ENCODE measurements at regions not wholly inside any gene's neighbourhood (a gene's known extent, or its start where the extent isn't known, plus 50 kb on each side); places are given as distances from the start of the nearest gene placed in this dataset.

- intact Hi-C loops (cut with micrococcal nuclease), result no loop called here
Observed at GRCh38 chr1:218809061-218809460, 364.6 kb upstream of the LYPLAL1 start.

GRCh38 chr1:218809625-218810024 lies 364.1 kb upstream of the LYPLAL1 start:
- intact Hi-C loops (cut with micrococcal nuclease), result no loop called here

DNA sequence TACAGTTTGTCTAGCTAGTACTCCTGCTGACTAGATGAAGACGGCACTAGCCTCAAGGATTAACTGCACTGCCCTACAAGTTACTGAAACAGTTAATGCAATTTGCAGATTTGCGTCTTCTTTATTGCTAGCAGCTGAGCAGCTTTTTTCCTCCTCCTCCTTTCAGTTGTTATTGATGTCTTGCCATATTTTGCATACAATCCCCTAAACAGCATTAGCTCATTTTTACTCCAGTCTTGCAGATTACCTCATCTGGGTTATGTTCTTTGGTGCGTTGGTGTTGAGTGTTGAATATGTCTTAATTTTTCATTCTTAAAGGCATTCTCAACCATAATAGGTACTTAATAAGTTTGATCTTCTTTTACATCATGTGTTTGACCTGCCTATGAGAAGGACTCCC lies 363.4 kb upstream of the LYPLAL1 start:
- intact Hi-C loops (cut with micrococcal nuclease), result no loop called here

DNA sequence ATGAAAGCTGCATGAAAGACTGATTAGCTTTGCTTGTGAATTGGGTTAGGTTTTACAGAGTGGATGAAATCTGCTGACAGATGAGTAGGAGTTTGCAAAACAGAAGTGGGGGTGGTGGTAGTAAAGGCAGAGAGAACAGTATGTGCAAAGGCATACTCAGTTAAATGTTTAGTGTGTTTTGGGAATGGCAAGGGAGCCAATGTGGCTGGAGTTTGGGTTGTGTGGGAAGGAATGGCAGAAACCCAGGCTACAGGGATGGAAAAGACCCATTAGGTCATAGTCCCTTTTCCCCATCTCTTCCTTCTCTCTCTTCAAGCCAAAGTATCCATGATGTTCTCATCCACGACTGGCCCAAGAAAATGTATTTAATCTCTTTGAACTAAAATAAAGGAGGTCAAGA lies 362.2 kb upstream of the LYPLAL1 start:
- intact Hi-C loops (cut with micrococcal nuclease), result no loop called here

DNA sequence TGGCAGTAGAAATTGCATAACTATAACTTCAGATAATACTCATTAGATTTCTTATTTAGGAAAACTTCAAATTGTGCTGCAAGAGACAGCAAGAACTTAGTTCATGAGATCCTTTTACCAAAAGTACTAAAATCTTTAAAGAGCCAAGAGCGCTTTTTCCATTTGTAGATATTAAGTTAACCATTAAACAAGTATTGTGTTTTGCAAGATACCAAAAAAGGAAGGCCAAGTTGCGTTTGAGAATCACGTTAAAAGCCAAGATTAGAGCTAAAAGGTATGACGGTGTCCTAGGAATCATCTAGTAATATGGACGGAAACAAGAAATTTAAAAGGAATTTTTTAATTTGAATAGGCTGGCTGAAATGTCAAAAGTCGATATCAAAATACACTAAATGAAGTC lies 361.3 kb upstream of the LYPLAL1 start:
- intact Hi-C loops (cut with micrococcal nuclease), result no loop called here

DNA sequence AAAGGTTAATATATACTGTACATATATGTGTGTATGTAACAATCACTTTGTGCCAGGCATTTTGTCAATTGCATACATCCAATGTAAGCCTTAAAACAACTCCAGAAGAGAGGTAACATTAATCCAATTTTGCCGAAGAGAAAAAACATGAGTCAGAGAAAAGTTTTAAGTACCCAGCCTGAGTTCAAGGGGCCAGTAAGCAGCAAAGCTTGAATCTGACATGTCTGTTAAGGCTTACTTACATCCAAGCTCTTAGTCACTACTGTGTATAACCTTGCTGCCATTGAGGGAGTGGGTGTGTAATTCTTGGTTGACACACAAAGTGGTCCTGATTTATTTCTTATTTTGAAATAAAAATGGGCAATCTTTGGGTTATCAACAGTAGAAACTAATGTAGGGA lies 360.4 kb upstream of the LYPLAL1 start:
- intact Hi-C loops (cut with micrococcal nuclease), result no loop called here

- intact Hi-C loops (cut with micrococcal nuclease), result no loop called here
Observed at GRCh38 chr1:218815076-218815475, 358.6 kb upstream of the LYPLAL1 start.

GRCh38 chr1:218817071-218817470 lies 356.6 kb upstream of the LYPLAL1 start:
- intact Hi-C loops (cut with micrococcal nuclease), result no loop called here

DNA sequence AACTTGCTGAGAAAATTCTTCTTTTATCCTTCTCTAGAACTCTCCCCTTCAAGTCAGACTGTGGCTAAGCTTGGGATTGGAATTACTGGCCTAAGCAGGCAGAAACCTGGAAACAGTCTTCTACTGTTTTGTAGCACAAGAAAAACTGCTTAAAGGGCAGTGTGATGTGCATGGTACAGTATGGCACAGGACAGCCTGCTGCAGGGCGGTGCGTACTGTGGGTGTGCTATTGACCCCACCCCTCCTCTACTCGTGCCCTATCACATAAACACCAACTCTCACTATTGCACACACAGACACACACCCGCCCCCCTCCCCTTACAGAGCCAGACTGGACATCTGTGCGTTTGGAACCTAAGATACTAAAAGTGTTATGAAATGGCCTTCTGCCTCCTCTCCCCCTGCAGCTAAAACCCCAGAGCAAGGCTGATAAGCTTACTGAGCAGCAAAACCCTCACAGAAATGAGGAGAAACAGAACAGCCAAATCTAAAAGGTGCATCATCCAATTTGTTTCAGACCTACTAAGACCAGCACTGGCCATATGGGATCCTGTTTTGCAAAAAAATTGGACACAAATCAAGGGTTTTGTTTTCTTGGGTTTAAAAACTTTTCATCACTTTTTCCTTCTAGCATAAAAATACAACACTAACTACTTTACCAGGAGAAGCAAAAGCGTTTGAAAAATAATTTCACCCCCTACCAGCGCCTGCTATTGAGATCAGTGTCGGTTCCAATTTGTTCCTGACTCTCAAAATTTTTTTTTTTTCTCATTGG lies 355.8 kb upstream of the LYPLAL1 start:
- intact Hi-C loops (cut with micrococcal nuclease), result no loop called here

DNA sequence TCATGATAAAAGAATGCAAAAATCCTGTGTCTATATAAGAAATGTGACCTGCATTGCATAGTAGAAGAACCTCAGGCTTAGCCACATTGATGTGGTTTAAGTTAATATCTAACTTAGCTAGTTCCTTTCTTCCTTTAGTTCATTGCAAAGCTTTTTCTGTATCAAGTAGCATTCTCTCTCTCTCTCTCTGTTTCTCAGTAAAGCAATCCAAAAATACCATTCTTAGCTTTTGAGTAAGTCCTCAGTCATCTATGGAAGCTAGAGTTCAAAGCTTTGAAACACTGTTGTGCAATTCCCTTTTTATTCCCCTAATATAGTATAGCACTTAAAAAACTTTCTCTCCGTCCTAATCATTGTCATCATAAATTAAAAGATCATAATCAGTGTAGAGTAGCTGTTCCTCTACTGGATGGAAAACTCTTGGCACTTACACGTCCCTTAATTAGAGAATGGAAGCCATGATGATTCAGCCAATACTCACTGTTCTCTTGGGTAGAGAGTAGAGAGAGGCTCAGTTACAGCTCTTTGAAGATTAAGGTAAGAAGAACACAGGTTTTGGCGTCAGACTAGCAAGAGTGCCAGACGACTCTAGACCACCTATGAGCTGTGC lies 350.3 kb upstream of the LYPLAL1 start:
- intact Hi-C loops (cut with micrococcal nuclease), result no loop called here

GRCh38 chr1:218827486-218827885 lies 346.2 kb upstream of the LYPLAL1 start:
- intact Hi-C loops (cut with micrococcal nuclease), result no loop called here

- intact Hi-C loops (cut with micrococcal nuclease), result no loop called here
Observed at GRCh38 chr1:218828125-218828650, 345.5 kb upstream of the LYPLAL1 start.

DNA sequence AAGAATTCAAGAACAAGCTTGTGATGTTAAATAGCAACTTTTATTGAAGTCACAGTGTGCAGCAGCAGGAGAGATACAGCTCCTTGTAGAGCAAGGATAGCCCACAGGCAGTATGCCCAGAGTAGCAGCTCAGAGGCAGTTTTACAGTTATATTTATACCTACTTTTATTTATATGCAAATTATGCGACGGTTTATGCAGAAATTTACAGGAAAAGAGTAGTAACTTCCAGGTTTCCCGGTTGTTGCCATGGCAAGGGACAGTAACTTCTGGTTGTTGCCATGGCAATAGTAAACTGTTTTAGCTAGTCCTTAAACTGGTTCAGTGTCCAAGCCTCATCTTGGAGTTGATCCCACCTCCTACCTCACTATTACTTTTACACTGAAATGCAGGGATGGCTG lies 344.6 kb upstream of the LYPLAL1 start:
- intact Hi-C loops (cut with micrococcal nuclease), result no loop called here

DNA sequence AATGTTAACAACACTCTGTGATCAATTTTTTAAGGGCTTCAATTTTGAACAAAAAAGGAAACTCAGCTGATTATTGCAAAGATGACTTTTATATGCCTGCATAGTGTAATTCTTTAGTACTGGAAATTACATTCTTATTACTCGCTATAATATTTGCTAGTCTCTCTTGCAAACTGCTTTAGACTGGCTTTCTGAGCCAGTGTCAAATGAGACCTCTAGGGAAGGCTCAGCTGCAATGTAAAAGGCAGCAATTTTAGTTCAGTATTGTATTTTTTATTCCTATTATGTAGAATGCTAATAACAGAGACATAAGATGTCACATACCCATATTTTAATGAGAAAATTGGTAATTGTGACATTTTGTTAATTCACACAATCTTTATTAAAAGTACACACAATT lies 338.1 kb upstream of the LYPLAL1 start:
- intact Hi-C loops (cut with micrococcal nuclease), result no loop called here

DNA sequence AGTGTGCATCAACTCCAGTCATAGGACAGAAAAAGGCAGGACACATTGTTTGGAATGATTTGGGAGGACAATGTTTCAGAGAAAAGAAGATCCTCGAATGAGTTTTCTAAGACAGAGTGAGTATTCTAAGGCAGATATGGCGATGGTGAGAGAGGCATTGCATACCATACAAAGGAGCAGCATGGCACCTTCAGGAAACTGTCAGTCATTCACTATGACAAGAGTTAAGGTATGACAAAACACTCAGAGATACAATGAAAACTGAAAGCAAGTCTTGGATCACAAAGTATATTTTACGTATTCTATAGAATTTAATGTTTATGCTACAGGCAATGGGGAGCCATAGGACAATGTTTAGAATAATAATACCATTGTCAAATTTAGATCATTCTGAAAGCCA lies 337.4 kb upstream of the LYPLAL1 start:
- intact Hi-C loops (cut with micrococcal nuclease), result no loop called here

GRCh38 chr1:218837051-218837450 lies 336.6 kb upstream of the LYPLAL1 start:
- intact Hi-C loops (cut with micrococcal nuclease), result no loop called here

DNA sequence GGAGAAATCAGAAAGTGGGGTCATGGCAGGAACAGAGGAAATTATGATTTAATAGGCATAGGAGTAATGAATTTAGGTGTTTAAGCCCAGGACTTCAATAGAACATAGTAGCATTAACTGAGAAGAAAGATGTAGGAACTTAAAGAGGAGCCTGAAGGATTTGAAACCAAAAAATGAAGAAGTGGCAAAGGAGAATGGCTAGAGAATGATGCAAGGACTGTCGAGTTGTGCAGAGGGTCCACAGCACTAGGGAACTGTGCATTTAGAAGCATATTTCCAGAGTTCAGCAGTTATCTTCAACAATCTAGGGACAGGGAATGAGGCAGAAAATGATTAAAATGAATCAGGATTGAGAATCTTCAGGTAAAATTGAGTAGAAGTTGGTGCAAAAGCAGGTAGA lies 328.1 kb upstream of the LYPLAL1 start:
- intact Hi-C loops (cut with micrococcal nuclease), result no loop called here

DNA sequence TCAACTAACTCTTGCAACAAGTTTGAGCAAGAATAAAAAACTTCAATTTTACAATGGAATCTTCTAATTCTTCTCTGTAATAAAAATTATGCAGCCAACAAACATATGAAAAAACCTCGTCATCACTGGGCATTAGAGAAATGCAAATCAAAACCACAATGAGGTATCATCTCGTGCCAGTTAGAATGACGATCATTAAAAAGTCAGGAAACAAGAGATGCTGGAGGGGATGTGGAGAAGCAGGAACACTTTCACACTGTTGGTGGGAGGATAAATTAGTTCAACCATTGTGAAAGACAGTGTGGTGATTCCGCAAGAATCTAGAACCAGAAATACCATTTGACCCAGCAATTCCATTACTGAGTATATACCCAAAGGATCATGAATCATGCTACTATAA lies 327.5 kb upstream of the LYPLAL1 start:
- intact Hi-C loops (cut with micrococcal nuclease), result no loop called here

DNA sequence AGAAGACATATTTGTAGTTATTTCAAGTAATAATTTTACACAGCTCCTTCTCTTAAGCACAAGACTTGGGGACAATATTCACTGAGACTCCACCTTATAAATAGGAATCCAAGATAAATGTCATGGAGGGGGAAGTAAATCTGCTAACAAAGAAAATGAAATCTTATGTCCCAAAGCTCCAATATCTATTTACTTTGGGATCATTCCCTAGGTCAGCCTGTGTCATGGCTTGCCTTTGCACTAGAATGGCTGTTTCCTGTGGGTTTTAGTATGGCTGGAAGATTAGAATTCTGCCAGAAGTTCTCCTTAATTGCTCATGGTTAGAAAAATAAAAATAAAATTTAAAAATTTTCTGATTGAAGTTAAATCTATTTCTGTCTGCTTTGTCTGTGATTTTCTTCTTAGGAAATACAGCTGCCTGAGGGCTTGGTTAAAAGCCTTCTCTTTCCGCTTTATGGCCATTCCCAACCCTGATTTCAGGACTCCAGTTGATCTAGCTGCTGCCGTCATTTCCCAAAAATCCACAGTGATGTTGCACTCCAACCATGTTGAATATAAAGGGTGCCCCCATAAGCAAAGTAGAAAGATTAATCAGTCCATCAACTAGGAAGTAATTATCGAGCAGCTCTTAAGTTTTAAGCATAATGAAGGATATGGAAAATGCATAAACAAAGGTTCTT lies 326.4 kb upstream of the LYPLAL1 start:
- intact Hi-C loops (cut with micrococcal nuclease), result no loop called here

- intact Hi-C loops (cut with micrococcal nuclease), result no loop called here
Observed at GRCh38 chr1:218848009-218848408, 325.7 kb upstream of the LYPLAL1 start.

GRCh38 chr1:218850367-218850766 lies 323.3 kb upstream of the LYPLAL1 start:
- intact Hi-C loops (cut with micrococcal nuclease), result no loop called here

DNA sequence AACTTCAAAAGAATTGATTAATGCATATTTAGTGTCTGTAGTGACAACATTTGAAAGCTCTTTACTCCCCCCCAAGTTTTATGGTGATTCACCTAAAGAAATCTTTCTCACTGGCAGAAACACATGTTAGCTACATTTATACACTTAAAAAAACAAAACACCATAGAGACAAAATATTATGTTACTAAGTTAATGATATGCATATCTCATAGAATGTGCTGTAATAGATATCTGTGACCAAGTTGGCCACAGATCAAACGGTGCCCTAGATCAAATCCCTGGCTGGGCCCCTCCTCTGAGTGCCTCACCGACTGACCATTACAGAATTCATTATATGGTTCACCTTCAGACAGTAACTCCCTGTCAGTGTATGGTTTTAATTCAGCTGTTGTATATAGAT lies 322.1 kb upstream of the LYPLAL1 start:
- intact Hi-C loops (cut with micrococcal nuclease), result no loop called here
